Jurkat, Clone E6-1 (cell line): ENCODE measurements at regions not wholly inside any gene's neighbourhood (a gene's known extent, or its start where the extent isn't known, plus 50 kb on each side); places are given as distances from the start of the nearest gene placed in this dataset.
A peak's percentile ranks its signal among the peaks of the same experiment; 100 is the strongest.
"Not testable (repeated sequence)": the region's sequence is repeated elsewhere in the genome, so short reads cannot be mapped to it uniquely, and the experiment has no call there.

Source experiments
- DNase-seq: peaks from one replicate; pipeline ENCODE4 v3.0.0-alpha.2; 2011; ENCODE audit warnings: low read depth, low spot score
- H3K4me3 ChIP-seq: 2 replicates; pipeline ENCODE4 v1.5.1; 2011; ENCODE audit warnings: mild to moderate bottlenecking, low read length, control low read depth, moderate library complexity

- H3K4me3 ChIP-seq: no peak overlapping the region
- no peak for DNase-seq
Measured at GRCh38 chr20:61055180-61056010, 196.7 kb upstream of the CDH4 start.

- DNase-seq: no peak
- no peak overlapping the region for H3K4me3 ChIP-seq
Measured at GRCh38 chr20:61056116-61056515, 195.9 kb upstream of the CDH4 start.

GRCh38 chr20:61056627-61057442, 195.2 kb upstream of the CDH4 start:
- H3K4me3 ChIP-seq: no peak overlapping the region
- no peak for DNase-seq

GRCh38 chr20:61057443-61058121, 194.5 kb upstream of the CDH4 start:
- DNase-seq: no peak
- no peak overlapping the region for H3K4me3 ChIP-seq

- H3K4me3 ChIP-seq: no peak overlapping the region
- no peak for DNase-seq
Measured at GRCh38 chr20:61061981-61062380, 190.1 kb upstream of the CDH4 start.

- DNase-seq: no peak
- no peak overlapping the region for H3K4me3 ChIP-seq
Measured at GRCh38 chr20:61065853-61066252, 186.2 kb upstream of the CDH4 start.

- DNase-seq: no peak
- H3K4me3 ChIP-seq: no peak overlapping the region
Measured at GRCh38 chr20:61066526-61066925, 185.5 kb upstream of the CDH4 start.

- DNase-seq: no peak
- no peak overlapping the region for H3K4me3 ChIP-seq
Measured at GRCh38 chr20:61067221-61067620, 184.8 kb upstream of the CDH4 start.

GRCh38 chr20:61072398-61072797, 179.7 kb upstream of the CDH4 start:
- DNase-seq: no peak
- no peak overlapping the region for H3K4me3 ChIP-seq

- DNase-seq: no peak
- H3K4me3 ChIP-seq: no peak overlapping the region
Measured at GRCh38 chr20:61073376-61073775, 178.7 kb upstream of the CDH4 start.

GRCh38 chr20:61082720-61083119, 169.3 kb upstream of the CDH4 start:
- DNase-seq: no peak
- no peak overlapping the region for H3K4me3 ChIP-seq

- H3K4me3 ChIP-seq: no peak overlapping the region
- no peak for DNase-seq
Measured at GRCh38 chr20:61083431-61083830, 168.6 kb upstream of the CDH4 start.

GRCh38 chr20:61086031-61086430, 166.0 kb upstream of the CDH4 start:
- DNase-seq: no peak
- H3K4me3 ChIP-seq: no peak overlapping the region

GRCh38 chr20:61090541-61090940, 161.5 kb upstream of the CDH4 start:
- no peak for DNase-seq

GRCh38 chr20:61092251-61092650, 159.8 kb upstream of the CDH4 start:
- no peak for DNase-seq
- no peak overlapping the region for H3K4me3 ChIP-seq

More at GRCh38 chr20:61090541-61090940, 161.5 kb upstream of the CDH4 start:
- no peak overlapping the region for H3K4me3 ChIP-seq

- no peak for DNase-seq
- H3K4me3 ChIP-seq: no peak overlapping the region
Measured at GRCh38 chr20:61094581-61094980, 157.5 kb upstream of the CDH4 start.

GRCh38 chr20:61096463-61096862, 155.6 kb upstream of the CDH4 start:
- no peak overlapping the region for H3K4me3 ChIP-seq
- DNase-seq: no peak

- DNase-seq: no peak
- no peak overlapping the region for H3K4me3 ChIP-seq
Measured at GRCh38 chr20:61099806-61100205, 152.3 kb upstream of the CDH4 start.

GRCh38 chr20:61100489-61100888, 151.6 kb upstream of the CDH4 start:
- H3K4me3 ChIP-seq: no peak overlapping the region
- DNase-seq: no peak

- not testable (repeated sequence) for H3K4me3 ChIP-seq
- DNase-seq: peak; percentile 76
Measured at GRCh38 chr20:61101321-61101720, 150.7 kb upstream of the CDH4 start.
